Astrocyte (in vitro differentiated cells and primary cell): ENCODE measurements at regions not wholly inside any gene's neighbourhood (a gene's known extent, or its start where the extent isn't known, plus 50 kb on each side); places are given as distances from the start of the nearest gene placed in this dataset.

Experiments used
- DNase-seq: peaks from one replicate; pipeline ENCODE4 v3.0.0-alpha.2; 2010; ENCODE audit warnings: low read depth
- FAIRE-seq: peaks from 2 replicates; lab custom pipeline; 2011; peaks lifted over from hg19 to GRCh38; lab: Jason Lieb, UNC
- H2AFZ ChIP-seq: 2 replicates; pipeline ENCODE4 v1.6.0; 2012; ENCODE audit warnings: low read depth, low read length, inconsistent platforms
- H3K27ac ChIP-seq: 2 replicates; pipeline ENCODE4 v1.5.1; 2011; ENCODE audit warnings: low read depth, low read length, inconsistent platforms
- H3K27me3 ChIP-seq: 2 replicates; pipeline ENCODE4 v1.6.0; 2011; ENCODE audit warnings: low read length, inconsistent platforms; ENCODE audit not compliant: insufficient read depth
- H3K36me3 ChIP-seq: 2 replicates; pipeline ENCODE4 v1.5.1; 2011; ENCODE audit warnings: low read length, inconsistent platforms; ENCODE audit not compliant: insufficient read depth
- H3K4me1 ChIP-seq: 2 replicates; pipeline ENCODE4 v1.5.1; 2011; ENCODE audit warnings: low read length, inconsistent platforms; ENCODE audit not compliant: insufficient read depth
- H3K4me2 ChIP-seq: 2 replicates; pipeline ENCODE4 v1.6.0; 2012; ENCODE audit warnings: low read length, inconsistent platforms
- H3K4me3 ChIP-seq: 2 replicates; pipeline ENCODE4 v1.5.1; 2011; ENCODE audit warnings: low read depth, mild to moderate bottlenecking, low read length, inconsistent platforms; ENCODE audit not compliant: insufficient read depth
- H3K79me2 ChIP-seq: 2 replicates; pipeline ENCODE4 v1.6.0; 2012; ENCODE audit warnings: mild to moderate bottlenecking, low read length, inconsistent platforms; ENCODE audit not compliant: insufficient read depth
- H3K9ac ChIP-seq: 2 replicates; pipeline ENCODE4 v1.6.0; 2012; ENCODE audit warnings: mild to moderate bottlenecking, low read length, inconsistent platforms
- H3K9me3 ChIP-seq: 2 replicates; pipeline ENCODE4 v1.5.1; 2012; ENCODE audit warnings: low read depth, mild to moderate bottlenecking, low read length, inconsistent platforms; ENCODE audit not compliant: insufficient read depth
- H4K20me1 ChIP-seq: 2 replicates; pipeline ENCODE4 v1.6.0; 2012; ENCODE audit warnings: low read length, inconsistent platforms; ENCODE audit not compliant: insufficient read depth
- H3K27ac Mint-ChIP-seq: one replicate; pipeline ENCODE4 v1.8.0; 2021; ENCODE audit warnings: mild to moderate bottlenecking, mixed read lengths; ENCODE audit not compliant: unreplicated experiment
- H3K27me3 Mint-ChIP-seq: one replicate; pipeline ENCODE4 v1.8.0; 2021; ENCODE audit warnings: low read depth, mixed read lengths; ENCODE audit not compliant: unreplicated experiment
- H3K36me3 Mint-ChIP-seq: one replicate; pipeline ENCODE4 v1.8.0; 2021; ENCODE audit warnings: low read depth, mixed read lengths; ENCODE audit not compliant: unreplicated experiment
- H3K4me1 Mint-ChIP-seq: one replicate; pipeline ENCODE4 v1.8.0; 2021; ENCODE audit warnings: low read depth, mixed read lengths; ENCODE audit not compliant: unreplicated experiment
- H3K4me3 Mint-ChIP-seq: one replicate; pipeline ENCODE4 v1.8.0; 2021; ENCODE audit warnings: mild to moderate bottlenecking, moderate library complexity, mixed read lengths; ENCODE audit not compliant: unreplicated experiment
- H3K9me3 Mint-ChIP-seq: one replicate; pipeline ENCODE4 v1.8.0; 2021; ENCODE audit warnings: mild to moderate bottlenecking, mixed read lengths; ENCODE audit not compliant: unreplicated experiment
- CTCF ChIP-seq: IDR thresholded peaks from 2 replicates; pipeline ENCODE4 v1.5.1; 2011; ENCODE audit warnings: low read depth, mild to moderate bottlenecking, inconsistent platforms, low read length, moderate library complexity; ENCODE audit not compliant: insufficient read depth
- EZH2 ChIP-seq: IDR thresholded peaks from 2 replicates; pipeline ENCODE4 v1.6.1; 2012; ENCODE audit warnings: mild to moderate bottlenecking, low read length, inconsistent platforms; ENCODE audit not compliant: insufficient read depth

DNA sequence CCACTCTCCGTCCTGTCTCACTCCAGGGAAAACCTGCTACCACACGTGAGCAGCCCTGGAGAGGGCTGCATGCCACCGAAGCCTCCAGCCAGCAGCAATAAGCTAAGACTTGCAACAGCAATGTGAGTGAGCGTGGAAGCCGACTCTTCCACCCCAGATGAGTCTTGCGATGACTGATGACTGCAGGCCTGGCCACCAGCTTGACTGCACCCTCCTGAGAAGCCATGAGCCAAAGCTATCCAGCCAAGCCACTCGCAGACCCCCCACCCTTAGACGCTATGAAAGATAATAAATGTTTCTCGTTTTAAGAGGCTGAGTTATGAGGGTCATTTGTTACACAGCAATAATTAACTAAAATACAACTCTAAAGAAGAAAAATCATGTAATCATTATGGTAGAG is 118.6 kb upstream of the GALNT2 start:
- no peak overlapping the region for H3K4me2 ChIP-seq
- Mint-ChIP-seq H3K27ac (peak overlapping the region; percentile 66), H3K4me3 (no peak overlapping the region), H3K27me3 (peaks cover 4% of the 10 kb centered on the region), H3K4me1 (peaks cover 24% of the 10 kb centered on the region), H3K36me3 (no peaks in the 10 kb centered on the region), H3K9me3 (peaks cover 2% of the 10 kb centered on the region)
- no peak overlapping the region for H3K4me3 ChIP-seq
- no peak overlapping the region for H2AFZ ChIP-seq
- TF ChIP-seq EZH2 (no peak), CTCF (no peak)
- no peaks in the 10 kb centered on the region for H3K4me1 ChIP-seq
- FAIRE-seq = no peak
- H3K79me2 ChIP-seq = no peaks in the 10 kb centered on the region
- H3K9ac ChIP-seq = no peak overlapping the region
- no peak overlapping the region for H3K27ac ChIP-seq
- H4K20me1 ChIP-seq = no peaks in the 10 kb centered on the region
- no peaks in the 10 kb centered on the region for H3K36me3 ChIP-seq
- DNase-seq = no peak
- no peaks in the 10 kb centered on the region for H3K27me3 ChIP-seq
- H3K9me3 ChIP-seq = no peaks in the 10 kb centered on the region

GRCh38 chr1:229949500-229949899 is 117.5 kb upstream of the GALNT2 start:
- H3K27me3 Mint-ChIP-seq = peaks cover 3% of the 10 kb centered on the region
- H3K36me3 Mint-ChIP-seq = no peaks in the 10 kb centered on the region
- peaks cover 2% of the 10 kb centered on the region for H3K9me3 Mint-ChIP-seq
- H3K9me3 ChIP-seq = no peaks in the 10 kb centered on the region
- DNase-seq (no peak), FAIRE-seq (no peak)
- H3K4me3 ChIP-seq = no peak overlapping the region
- no peak overlapping the region for H3K9ac ChIP-seq
- H2AFZ ChIP-seq = no peak overlapping the region
- no peaks in the 10 kb centered on the region for H3K79me2 ChIP-seq
- H3K4me1 Mint-ChIP-seq = peaks cover 26% of the 10 kb centered on the region
- no peaks in the 10 kb centered on the region for H3K27me3 ChIP-seq
- no peaks in the 10 kb centered on the region for H3K4me1 ChIP-seq
- H3K4me3 Mint-ChIP-seq = no peak overlapping the region
- H3K36me3 ChIP-seq = no peaks in the 10 kb centered on the region
- no peaks in the 10 kb centered on the region for H4K20me1 ChIP-seq
- TF ChIP-seq EZH2 (no peak), CTCF (no peak)
- no peak overlapping the region for H3K27ac Mint-ChIP-seq
- no peak overlapping the region for H3K4me2 ChIP-seq
- H3K27ac ChIP-seq = no peak overlapping the region

DNA sequence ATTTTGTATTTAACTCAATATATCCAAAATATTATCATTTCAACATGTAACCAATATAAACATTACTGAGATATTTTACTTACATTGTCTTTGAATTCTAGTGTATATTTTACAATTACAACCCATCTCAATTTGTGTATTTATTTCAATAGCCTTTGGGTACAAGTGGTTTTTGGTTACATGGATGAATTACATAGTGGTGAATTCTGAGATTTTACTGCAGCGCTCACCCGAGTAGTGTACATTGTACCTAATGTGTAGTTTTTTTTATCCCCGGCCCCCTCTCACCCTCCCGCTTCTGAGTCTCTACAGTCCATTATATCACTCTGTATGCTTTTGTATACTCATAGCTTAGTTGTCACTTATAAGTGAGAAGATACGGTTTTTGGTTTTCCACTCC is 117.0 kb upstream of the GALNT2 start:
- TF ChIP-seq CTCF = no peak
- TF ChIP-seq EZH2 = no peak
- Mint-ChIP-seq H3K27ac (no peak overlapping the region), H3K4me3 (no peak overlapping the region), H3K4me1 (peaks cover 26% of the 10 kb centered on the region), H3K36me3 (no peaks in the 10 kb centered on the region), H3K27me3 (peaks cover 2% of the 10 kb centered on the region), H3K9me3 (peaks cover 2% of the 10 kb centered on the region)
- Histone ChIP-seq H3K36me3 (no peaks in the 10 kb centered on the region), H3K9ac (no peak overlapping the region), H3K4me1 (no peaks in the 10 kb centered on the region), H3K79me2 (no peaks in the 10 kb centered on the region), H3K4me2 (no peak overlapping the region), H3K27ac (no peak overlapping the region), H4K20me1 (no peaks in the 10 kb centered on the region), H3K9me3 (no peaks in the 10 kb centered on the region), H3K27me3 (no peaks in the 10 kb centered on the region), H2AFZ (no peak overlapping the region), H3K4me3 (no peak overlapping the region)
- DNase-seq (no peak), FAIRE-seq (no peak)
